SK-N-SH (cell line): ENCODE measurements at regions not wholly inside any gene's neighbourhood (a gene's known extent, or its start where the extent isn't known, plus 50 kb on each side); places are given as distances from the start of the nearest gene placed in this dataset.

Source experiments
- CTCF ChIA-PET: fragments of 300-600, 350-600 bp; formaldehyde crosslinking; extraction: SDS; loops from one replicate; lab custom pipeline; 2021; lab: Yijun Ruan, JAX
- POLR2A ChIA-PET: fragments of 350-600 bp; sonication (Branson Sonifier 250); formaldehyde crosslinking; extraction: SDS; loops from one replicate; lab custom pipeline; 2020; ENCODE audit warnings: antibody characterized with exemption, inconsistent platforms; lab: Yijun Ruan, JAX
- DNase-seq: peaks from one replicate; pipeline ENCODE4 v3.0.0; 2012
- H2AFZ ChIP-seq: fragments of 200-600 bp; sonication (generic); 2 replicates; pipeline ENCODE4 v1.8.1; 2016; ENCODE audit warnings: antibody characterized with exemption, mild to moderate bottlenecking, low read depth
- H3F3A ChIP-seq: fragments of 200-600 bp; sonication (generic); replicated peaks from 2 replicates; pipeline ENCODE3; 2016; ENCODE audit warnings: antibody characterized with exemption, mild to moderate bottlenecking; ENCODE audit not compliant: insufficient read depth
- H3K27ac ChIP-seq, 2 experiments: fragments of 200-500 bp in 1 of 2; fragments of 200-600 bp in 1 of 2; sonication (Bioruptor generic) in 1 of 2; sonication (generic), shearing (Covaris generic) in 1 of 2; 2 replicates each; pipeline versions ENCODE4 v1.5.1 to v1.6.1; 2014 to 2016; ENCODE audit warnings: low read depth in 2 of 2, inconsistent platforms in 1 of 2, low read length in 1 of 2, mild to moderate bottlenecking in 1 of 2, mixed read lengths in 1 of 2
- H3K27me3 ChIP-seq: fragments of 200-600 bp; sonication (generic), shearing (Covaris generic); 2 replicates; pipeline ENCODE4 v1.6.1; 2016; ENCODE audit warnings: mixed run types; ENCODE audit not compliant: insufficient read depth
- H3K36me3 ChIP-seq, 2 experiments: fragments of 200-500 bp in 1 of 2; fragments of 200-600 bp in 1 of 2; sonication (Bioruptor generic) in 1 of 2; sonication (generic) in 1 of 2; replicated peaks in 1 of 2; 2 replicates each; pipeline versions ENCODE3 to v1.5.1; 2014 to 2016; ENCODE audit warnings: low read length in 1 of 2, mild to moderate bottlenecking in 1 of 2; ENCODE audit not compliant: insufficient read depth in 2 of 2, control insufficient read depth in 1 of 2
- H3K4me1 ChIP-seq, 2 experiments: fragments of 200-500 bp in 1 of 2; fragments of 200-600 bp in 1 of 2; sonication (Bioruptor generic) in 1 of 2; sonication (generic), shearing (Covaris generic) in 1 of 2; 2 replicates each; pipeline versions ENCODE4 v1.5.1 to v1.6.1; 2014 to 2016; ENCODE audit warnings: low read depth in 1 of 2, low read length in 1 of 2, mixed run types in 1 of 2; ENCODE audit not compliant: insufficient read depth in 2 of 2, control insufficient read depth in 1 of 2
- H3K4me2 ChIP-seq: fragments of 200-600 bp; sonication (generic), shearing (Covaris generic); 2 replicates; pipeline ENCODE4 v1.6.1; 2017; ENCODE audit warnings: mixed run types
- H3K4me3 ChIP-seq, 2 experiments: fragments of 200-500 bp in 1 of 2; fragments of 200-600 bp in 1 of 2; sonication (Bioruptor generic) in 1 of 2; sonication (generic), shearing (Covaris generic) in 1 of 2; 2 replicates each; pipeline versions ENCODE4 v1.5.1 to v1.8.1; 2014 to 2016; ENCODE audit warnings: low read depth in 2 of 2, inconsistent platforms in 1 of 2, low read length in 1 of 2, mild to moderate bottlenecking in 1 of 2, mixed read lengths in 1 of 2, moderate library complexity in 1 of 2
- H3K79me2 ChIP-seq: fragments of 200-600 bp; sonication (generic); 2 replicates; pipeline ENCODE4 v1.8.1; 2017; ENCODE audit warnings: mild to moderate bottlenecking; ENCODE audit not compliant: insufficient read depth
- H3K9ac ChIP-seq: fragments of 200-600 bp; sonication (generic); 2 replicates; pipeline ENCODE4 v1.6.1; 2017; ENCODE audit warnings: mixed run types
- H3K9me2 ChIP-seq: fragments of 200-600 bp; sonication (generic); 2 replicates; pipeline ENCODE4 v1.6.1; 2017; ENCODE audit warnings: mixed run types
- H3K9me3 ChIP-seq: fragments of 200-600 bp; sonication (generic); 2 replicates; pipeline ENCODE4 v1.6.1; 2017; ENCODE audit warnings: mixed run types, mild to moderate bottlenecking, moderate library complexity
- H4K20me1 ChIP-seq: fragments of 200-600 bp; sonication (generic); 2 replicates; pipeline ENCODE4 v1.6.1; 2017; ENCODE audit warnings: mild to moderate bottlenecking, mixed run types; ENCODE audit not compliant: insufficient read depth
- CHD2 ChIP-seq: fragments of 150-350 bp; IDR thresholded peaks from 2 replicates; pipeline ENCODE4 v1.6.1; 2018; ENCODE audit warnings: low read length; ENCODE audit not compliant: partially characterized antibody
- ELF1 ChIP-seq: IDR thresholded peaks from 2 replicates; pipeline ENCODE4 v1.4.0; 2012
- EP300 ChIP-seq, 2 experiments: IDR thresholded peaks; 2 replicates each; pipeline versions ENCODE4 v1.4.0 to v1.6.1; 2012; ENCODE audit warnings: borderline replicate concordance in 1 of 2, low read depth in 1 of 2, low read length in 1 of 2
- EZH2phosphoT487 ChIP-seq: fragments of 200-600 bp; sonication (generic); IDR thresholded peaks from 2 replicates; pipeline ENCODE4 v1.6.1; 2017; ENCODE audit warnings: low read depth, mixed run types, mild to moderate bottlenecking, antibody characterized with exemption, moderate library complexity, borderline replicate concordance
- FOSL2 ChIP-seq: IDR thresholded peaks from 2 replicates; pipeline ENCODE4 v1.4.0; 2012; ENCODE audit warnings: low read depth, mild to moderate bottlenecking, moderate library complexity, borderline replicate concordance
- FOXJ3 ChIP-seq: sonication (generic); formaldehyde crosslinking; IDR thresholded peaks from 2 replicates; pipeline ENCODE4 v1.5.1; 2020; ENCODE audit warnings: mild to moderate bottlenecking, missing genetic modification reagents
- GATA2 ChIP-seq: sonication (generic); formaldehyde crosslinking; IDR thresholded peaks from 2 replicates; pipeline ENCODE4 v1.5.0; 2020; ENCODE audit warnings: mild to moderate bottlenecking, missing genetic modification reagents
- JUND ChIP-seq: IDR thresholded peaks from 2 replicates; pipeline ENCODE4 v1.4.0; 2012
- MEF2A ChIP-seq: IDR thresholded peaks from 2 replicates; pipeline ENCODE4 v1.4.0; 2012; ENCODE audit warnings: low read depth, borderline replicate concordance
- MXI1 ChIP-seq: IDR thresholded peaks from 2 replicates; pipeline ENCODE4 v1.6.1; 2012; ENCODE audit warnings: mild to moderate bottlenecking, low read depth, low read length, improper control_type of control experiment
- NFIC ChIP-seq: IDR thresholded peaks from 2 replicates; pipeline ENCODE4 v1.4.0; 2012; ENCODE audit warnings: borderline replicate concordance
- NRF1 ChIP-seq: IDR thresholded peaks from 2 replicates; pipeline ENCODE4 v1.6.1; 2012; ENCODE audit warnings: low read depth, mild to moderate bottlenecking, low read length
- POLR2AphosphoS5 ChIP-seq: IDR thresholded peaks from 2 replicates; pipeline ENCODE4 v1.6.1; 2012; ENCODE audit warnings: low read depth, low read length
- RAD21 ChIP-seq: IDR thresholded peaks from 2 replicates; pipeline ENCODE4 v1.6.1; 2012; ENCODE audit warnings: mild to moderate bottlenecking, low read length
- RFX5 ChIP-seq: IDR thresholded peaks from 2 replicates; pipeline ENCODE4 v1.6.1; 2012; ENCODE audit warnings: mild to moderate bottlenecking, improper control_type of control experiment, low read length
- TAF1 ChIP-seq: IDR thresholded peaks from 2 replicates; pipeline ENCODE4 v1.6.1; 2012; ENCODE audit warnings: low read depth, mild to moderate bottlenecking, low read length, moderate library complexity, borderline replicate concordance
- TCF12 ChIP-seq: IDR thresholded peaks from 2 replicates; pipeline ENCODE4 v1.4.0; 2012
- YY1 ChIP-seq: IDR thresholded peaks from 2 replicates; pipeline ENCODE4 v1.4.0; 2012; ENCODE audit warnings: low read depth, mild to moderate bottlenecking
- WGBS: methylation state at CpG from one replicate; pipeline ENCODE4 v1.1.6; 2017; ENCODE audit warnings: low lambda C conversion rate; 5-methylcytosine and 5-hydroxymethylcytosine counted together
- TF ChIP-seq, protein P1 (sequence below): IDR thresholded peaks from 2 replicates; pipeline ENCODE4 v1.6.1; 2012; ENCODE audit warnings: mild to moderate bottlenecking, low read depth, low read length, moderate library complexity
- TF ChIP-seq, protein P2 (sequence below): fragments of 150-350 bp; IDR thresholded peaks from 2 replicates; pipeline ENCODE4 v1.6.1; 2016; ENCODE audit warnings: mild to moderate bottlenecking, low read depth, low read length
- TF ChIP-seq, protein P3 (sequence below): IDR thresholded peaks from 2 replicates; pipeline ENCODE4 v1.4.0; 2012; ENCODE audit warnings: low read depth

DNA sequence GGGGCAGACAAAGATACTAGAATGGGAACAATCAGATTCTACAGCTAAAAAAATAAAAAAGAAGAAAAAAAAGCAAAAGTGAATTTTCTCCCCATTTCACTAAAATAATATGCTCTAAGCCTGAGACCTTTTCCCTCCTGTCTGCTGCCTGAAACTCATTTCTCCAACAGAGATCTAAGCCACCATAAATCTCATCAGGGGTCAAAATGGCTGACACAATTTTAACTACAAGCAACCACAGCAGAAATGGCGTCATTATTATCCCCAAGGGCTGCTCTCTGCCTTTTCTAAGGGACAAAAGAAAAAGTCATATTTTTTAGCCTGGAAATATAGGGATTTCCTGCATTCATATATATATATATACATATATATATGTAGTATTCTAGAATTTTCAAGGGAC, 183.7 kb upstream of the CAMK1G start:
- Histone ChIP-seq H3K9ac (no peak overlapping the region), H3K4me3 (no peak overlapping the region), H3K27ac (no peak overlapping the region), H4K20me1 (no peaks in the 10 kb centered on the region), H3K36me3 (no peaks in the 10 kb centered on the region), H3K79me2 (no peaks in the 10 kb centered on the region), H2AFZ (no peak overlapping the region), H3K9me2 (no peaks in the 10 kb centered on the region), H3F3A (no peaks in the 10 kb centered on the region), H3K4me2 (no peak overlapping the region), H3K9me3 (no peaks in the 10 kb centered on the region), H3K27me3 (no peaks in the 10 kb centered on the region), H3K4me1 (peaks cover 9 to 25% of the 10 kb centered on the region in 2 experiments; a peak in 2 of 4 replicates)
- no peak for DNase-seq
- TF ChIP-seq FOXJ3 = no peak
- TF ChIP-seq NFIC = no peak
- no peak for TF ChIP-seq MEF2A
- no peak for TF ChIP-seq ELF1
- ChIA-PET CTCF (interaction anchor here (1.4 to 1.5 kb wide), 2 partner anchors 15 to 46 kb away, joined by 3 read pairs; no protein-coding TSS in a partner anchor), POLR2A (no interaction called here)
- 86% methylated on average over 1 of the region's 1 CpG for WGBS

DNA sequence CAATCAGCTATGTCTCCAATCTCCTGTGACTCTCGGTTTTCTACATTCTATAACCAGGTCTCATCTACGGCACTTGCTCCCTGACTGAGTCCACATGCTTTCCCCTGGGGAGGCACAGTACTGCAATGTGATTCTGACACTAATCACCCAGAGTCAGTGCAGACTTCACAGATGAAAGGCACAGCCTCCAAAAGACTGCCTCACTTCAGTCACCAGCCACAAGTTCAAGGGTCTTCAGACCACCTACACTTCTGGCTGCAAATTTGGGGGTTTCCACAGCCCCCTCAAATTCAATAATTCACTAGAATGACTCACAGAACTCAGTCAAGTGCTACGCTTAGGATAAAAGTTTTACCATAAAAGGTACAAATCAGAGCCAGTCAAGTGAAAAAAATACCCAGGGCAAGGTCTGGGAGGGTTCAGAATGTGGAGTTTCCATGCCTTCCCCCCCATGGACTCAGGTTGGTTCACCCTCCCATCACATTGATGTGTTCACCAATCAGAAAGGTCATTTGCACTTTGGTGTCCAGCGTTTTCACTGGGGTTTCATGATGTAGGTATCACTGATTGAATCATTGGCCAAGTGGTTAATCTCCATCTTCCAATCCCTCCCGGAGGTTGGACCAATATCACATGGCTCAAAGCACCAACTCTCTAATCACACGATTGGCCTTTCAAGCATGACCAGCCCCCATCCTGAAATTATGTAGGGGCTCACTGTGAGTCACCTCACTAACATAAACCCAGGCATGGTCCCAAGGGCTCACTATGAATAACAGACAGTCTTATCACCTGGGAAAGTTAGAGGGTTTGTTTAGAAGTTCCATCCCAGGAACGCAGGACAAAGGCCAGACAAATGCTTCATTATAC, 182.9 kb upstream of the CAMK1G start:
- no peak overlapping the region for H3K4me2 ChIP-seq
- no peak overlapping the region for H3K27ac ChIP-seq
- no peaks in the 10 kb centered on the region for H3K36me3 ChIP-seq
- DNase-seq = no peak
- POLR2A ChIA-PET = no interaction called here
- no peak overlapping the region for H3K4me3 ChIP-seq
- CTCF ChIA-PET = no interaction called here
- H4K20me1 ChIP-seq = no peaks in the 10 kb centered on the region
- H3K9ac ChIP-seq = no peak overlapping the region
- H3F3A ChIP-seq = no peaks in the 10 kb centered on the region
- H3K4me1 ChIP-seq = peaks cover 11 to 19% of the 10 kb centered on the region in 2 experiments; a peak in 2 of 4 replicates
- H3K9me2 ChIP-seq = no peaks in the 10 kb centered on the region
- H3K27me3 ChIP-seq = no peaks in the 10 kb centered on the region
- TF ChIP-seq TAF1 = no peak
- no peak for TF ChIP-seq NRF1
- TF ChIP-seq, protein P1, sequence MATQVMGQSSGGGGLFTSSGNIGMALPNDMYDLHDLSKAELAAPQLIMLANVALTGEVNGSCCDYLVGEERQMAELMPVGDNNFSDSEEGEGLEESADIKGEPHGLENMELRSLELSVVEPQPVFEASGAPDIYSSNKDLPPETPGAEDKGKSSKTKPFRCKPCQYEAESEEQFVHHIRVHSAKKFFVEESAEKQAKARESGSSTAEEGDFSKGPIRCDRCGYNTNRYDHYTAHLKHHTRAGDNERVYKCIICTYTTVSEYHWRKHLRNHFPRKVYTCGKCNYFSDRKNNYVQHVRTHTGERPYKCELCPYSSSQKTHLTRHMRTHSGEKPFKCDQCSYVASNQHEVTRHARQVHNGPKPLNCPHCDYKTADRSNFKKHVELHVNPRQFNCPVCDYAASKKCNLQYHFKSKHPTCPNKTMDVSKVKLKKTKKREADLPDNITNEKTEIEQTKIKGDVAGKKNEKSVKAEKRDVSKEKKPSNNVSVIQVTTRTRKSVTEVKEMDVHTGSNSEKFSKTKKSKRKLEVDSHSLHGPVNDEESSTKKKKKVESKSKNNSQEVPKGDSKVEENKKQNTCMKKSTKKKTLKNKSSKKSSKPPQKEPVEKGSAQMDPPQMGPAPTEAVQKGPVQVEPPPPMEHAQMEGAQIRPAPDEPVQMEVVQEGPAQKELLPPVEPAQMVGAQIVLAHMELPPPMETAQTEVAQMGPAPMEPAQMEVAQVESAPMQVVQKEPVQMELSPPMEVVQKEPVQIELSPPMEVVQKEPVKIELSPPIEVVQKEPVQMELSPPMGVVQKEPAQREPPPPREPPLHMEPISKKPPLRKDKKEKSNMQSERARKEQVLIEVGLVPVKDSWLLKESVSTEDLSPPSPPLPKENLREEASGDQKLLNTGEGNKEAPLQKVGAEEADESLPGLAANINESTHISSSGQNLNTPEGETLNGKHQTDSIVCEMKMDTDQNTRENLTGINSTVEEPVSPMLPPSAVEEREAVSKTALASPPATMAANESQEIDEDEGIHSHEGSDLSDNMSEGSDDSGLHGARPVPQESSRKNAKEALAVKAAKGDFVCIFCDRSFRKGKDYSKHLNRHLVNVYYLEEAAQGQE = no peak
- no peak for TF ChIP-seq GATA2 (CRISPR knock-in tag)
- no peak for TF ChIP-seq EP300 (IDR thresholded peaks at IDR 0.05; ENCODE audit: borderline replicate concordance in 1 of 2, low read depth in 1 of 2, low read length in 1 of 2)
- TF ChIP-seq RAD21 = no peak
- no peak for TF ChIP-seq POLR2AphosphoS5
- TF ChIP-seq CHD2 = no peak
- no peak for TF ChIP-seq TCF12
- TF ChIP-seq, protein P2, sequence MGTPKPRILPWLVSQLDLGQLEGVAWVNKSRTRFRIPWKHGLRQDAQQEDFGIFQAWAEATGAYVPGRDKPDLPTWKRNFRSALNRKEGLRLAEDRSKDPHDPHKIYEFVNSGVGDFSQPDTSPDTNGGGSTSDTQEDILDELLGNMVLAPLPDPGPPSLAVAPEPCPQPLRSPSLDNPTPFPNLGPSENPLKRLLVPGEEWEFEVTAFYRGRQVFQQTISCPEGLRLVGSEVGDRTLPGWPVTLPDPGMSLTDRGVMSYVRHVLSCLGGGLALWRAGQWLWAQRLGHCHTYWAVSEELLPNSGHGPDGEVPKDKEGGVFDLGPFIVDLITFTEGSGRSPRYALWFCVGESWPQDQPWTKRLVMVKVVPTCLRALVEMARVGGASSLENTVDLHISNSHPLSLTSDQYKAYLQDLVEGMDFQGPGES = no peak
- TF ChIP-seq FOSL2 = no peak
- TF ChIP-seq RFX5 = no peak
- no peak for TF ChIP-seq ELF1
- TF ChIP-seq JUND = no peak
- no peak for TF ChIP-seq MXI1
- TF ChIP-seq MEF2A = no peak
- no peak for TF ChIP-seq EZH2phosphoT487
- TF ChIP-seq FOXJ3 = no peak
- TF ChIP-seq YY1 = no peak
- TF ChIP-seq, protein P3, sequence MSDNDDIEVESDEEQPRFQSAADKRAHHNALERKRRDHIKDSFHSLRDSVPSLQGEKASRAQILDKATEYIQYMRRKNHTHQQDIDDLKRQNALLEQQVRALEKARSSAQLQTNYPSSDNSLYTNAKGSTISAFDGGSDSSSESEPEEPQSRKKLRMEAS = no peak
- TF ChIP-seq, all 33 proteins: peak for 0
- no peak overlapping the region for H2AFZ ChIP-seq
- WGBS = 88% methylated on average over 7 of the region's 7 CpGs
- H3K9me3 ChIP-seq = no peaks in the 10 kb centered on the region
- H3K79me2 ChIP-seq = no peaks in the 10 kb centered on the region
